ENCODE measurements at regions not wholly inside any gene's neighbourhood (a gene's known extent, or its start where the extent isn't known, plus 50 kb on each side); places are given as distances from the start of the nearest gene placed in this dataset.

DNA sequence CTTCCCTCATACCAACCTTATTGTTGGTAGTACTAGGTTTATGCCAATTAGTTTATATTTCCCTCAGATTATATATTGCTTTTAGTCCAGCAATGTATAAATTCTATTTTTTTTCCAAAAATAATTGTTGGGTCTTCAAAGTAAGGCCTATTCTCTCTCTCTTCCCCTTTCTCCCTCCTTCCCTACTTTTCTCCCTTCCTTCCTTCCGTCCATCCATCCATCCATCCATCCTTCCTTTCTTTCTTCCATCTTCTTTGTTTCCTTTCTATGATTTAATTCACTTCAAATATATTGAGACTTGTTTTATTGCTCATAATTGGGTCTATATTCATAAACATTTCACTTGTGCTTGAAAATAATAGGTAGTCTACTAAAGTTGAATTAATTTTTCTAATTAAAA lies 1259.2 kb downstream of the FSCB start:
- no peak overlapping the region for H3K4me3 ChIP-seq (replicated peaks in 1 of 2; ENCODE audit: low read depth in 2 of 2, low read length in 2 of 2)
- TF ChIP-seq, protein P1, sequence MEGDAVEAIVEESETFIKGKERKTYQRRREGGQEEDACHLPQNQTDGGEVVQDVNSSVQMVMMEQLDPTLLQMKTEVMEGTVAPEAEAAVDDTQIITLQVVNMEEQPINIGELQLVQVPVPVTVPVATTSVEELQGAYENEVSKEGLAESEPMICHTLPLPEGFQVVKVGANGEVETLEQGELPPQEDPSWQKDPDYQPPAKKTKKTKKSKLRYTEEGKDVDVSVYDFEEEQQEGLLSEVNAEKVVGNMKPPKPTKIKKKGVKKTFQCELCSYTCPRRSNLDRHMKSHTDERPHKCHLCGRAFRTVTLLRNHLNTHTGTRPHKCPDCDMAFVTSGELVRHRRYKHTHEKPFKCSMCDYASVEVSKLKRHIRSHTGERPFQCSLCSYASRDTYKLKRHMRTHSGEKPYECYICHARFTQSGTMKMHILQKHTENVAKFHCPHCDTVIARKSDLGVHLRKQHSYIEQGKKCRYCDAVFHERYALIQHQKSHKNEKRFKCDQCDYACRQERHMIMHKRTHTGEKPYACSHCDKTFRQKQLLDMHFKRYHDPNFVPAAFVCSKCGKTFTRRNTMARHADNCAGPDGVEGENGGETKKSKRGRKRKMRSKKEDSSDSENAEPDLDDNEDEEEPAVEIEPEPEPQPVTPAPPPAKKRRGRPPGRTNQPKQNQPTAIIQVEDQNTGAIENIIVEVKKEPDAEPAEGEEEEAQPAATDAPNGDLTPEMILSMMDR (IDR thresholded peaks at IDR 0.05; ENCODE audit: low read depth, low read length), result no peak
- no peak for DNase-seq (ENCODE audit: low read depth in 2 of 2)

DNA sequence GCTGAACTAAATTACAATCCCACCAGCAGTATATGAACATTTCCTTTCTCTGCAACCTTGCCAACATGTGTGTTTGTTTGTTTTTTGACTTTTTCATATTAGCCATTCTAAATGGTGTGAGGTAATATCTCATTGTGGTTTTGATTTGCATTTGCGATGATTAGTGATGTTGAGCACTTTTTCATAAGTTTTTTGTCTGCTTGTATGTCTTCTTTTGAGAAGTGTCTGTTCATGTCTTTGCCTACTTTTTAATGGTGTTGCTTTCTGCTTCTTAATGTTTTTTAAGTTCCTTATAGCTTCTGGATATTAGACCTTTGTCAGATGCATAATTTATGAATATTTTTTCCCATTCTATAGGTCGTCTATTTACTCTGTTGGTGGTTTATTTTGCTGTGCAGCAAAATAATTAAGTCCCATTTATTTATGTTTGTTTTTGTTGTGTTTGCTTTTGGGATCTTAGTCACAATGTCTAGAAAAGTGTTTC lies 1262.9 kb downstream of the FSCB start:
- no peak for DNase-seq (ENCODE audit: low read depth in 2 of 2)
- TF ChIP-seq, protein P1 (IDR thresholded peaks at IDR 0.05; ENCODE audit: low read depth, low read length), result no peak
- H3K4me3 ChIP-seq (replicated peaks in 1 of 2; ENCODE audit: low read depth in 2 of 2, low read length in 2 of 2), result no peak overlapping the region

DNA sequence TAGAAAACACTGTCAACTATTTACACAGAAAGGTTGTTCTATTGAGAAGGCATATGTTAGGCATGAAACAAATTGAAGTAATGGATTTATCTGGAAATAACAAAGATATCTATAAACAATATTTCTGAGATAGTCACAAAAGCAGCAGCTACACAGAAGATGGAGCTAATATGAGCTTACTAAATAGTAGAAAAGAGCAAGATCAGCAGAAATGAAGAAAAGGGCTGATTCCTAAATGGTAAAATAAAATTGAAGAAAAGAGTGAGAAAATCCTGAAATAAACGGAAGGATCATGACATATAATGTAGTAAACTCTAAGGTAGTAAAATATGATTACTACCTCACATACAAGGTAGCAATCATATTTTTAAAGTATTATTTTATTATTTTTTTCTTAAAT lies 1263.9 kb downstream of the FSCB start:
- H3K4me3 ChIP-seq (replicated peaks in 1 of 2; ENCODE audit: low read depth in 2 of 2, low read length in 2 of 2), result no peak overlapping the region
- TF ChIP-seq, protein P1 (IDR thresholded peaks at IDR 0.05; ENCODE audit: low read depth, low read length), result no peak
- DNase-seq (ENCODE audit: low read depth in 2 of 2), result no peak

DNA sequence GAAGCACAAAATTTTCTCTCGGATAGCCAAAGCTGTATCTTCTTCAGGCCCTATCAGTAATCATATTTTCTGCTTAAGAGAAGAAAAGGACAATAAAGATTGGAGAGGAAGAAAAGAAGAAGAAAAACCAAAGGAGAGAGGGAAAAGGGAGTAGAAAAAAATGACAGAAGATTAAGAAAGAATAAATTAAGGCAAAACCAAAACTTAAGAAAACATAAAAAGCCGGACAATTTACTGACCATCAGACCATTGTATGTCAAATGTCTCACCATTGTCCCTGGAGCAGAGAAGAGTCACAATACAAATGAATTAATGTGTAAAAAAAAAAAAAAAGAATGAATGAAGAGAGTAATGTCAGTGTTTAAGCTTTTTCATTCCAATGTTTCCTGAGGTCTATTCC lies 1274.8 kb downstream of the FSCB start:
- no peak overlapping the region for H3K4me3 ChIP-seq (replicated peaks in 1 of 2; ENCODE audit: low read depth in 2 of 2, low read length in 2 of 2)
- TF ChIP-seq, protein P1 (IDR thresholded peaks at IDR 0.05; ENCODE audit: low read depth, low read length), result no peak
- no peak for DNase-seq (ENCODE audit: low read depth in 2 of 2)

DNA sequence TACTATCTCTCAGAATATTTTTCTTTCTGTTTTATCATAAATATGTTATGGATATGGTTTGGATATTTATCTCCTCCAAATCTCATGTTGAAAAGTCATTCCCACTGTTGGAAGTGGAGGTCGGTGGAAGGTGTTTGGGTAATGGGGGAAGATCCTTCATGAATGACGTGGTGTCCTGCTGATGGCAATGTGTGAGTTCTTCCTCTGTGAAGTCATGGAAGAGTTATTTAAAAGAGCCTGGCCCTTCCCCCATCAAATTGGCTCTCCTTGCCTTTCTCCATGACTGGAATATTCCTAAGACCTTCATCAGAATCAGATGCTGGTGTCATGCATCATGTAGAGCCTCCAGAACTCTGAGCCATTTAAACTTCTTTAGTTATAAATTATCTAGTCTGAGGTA lies 1291.6 kb downstream of the FSCB start:
- TF ChIP-seq, protein P1 (IDR thresholded peaks at IDR 0.05; ENCODE audit: low read depth, low read length), result no peak
- DNase-seq (ENCODE audit: low read depth in 2 of 2), result no peak
- H3K4me3 ChIP-seq (replicated peaks in 1 of 2; ENCODE audit: low read depth in 2 of 2, low read length in 2 of 2), result no peak overlapping the region

DNA sequence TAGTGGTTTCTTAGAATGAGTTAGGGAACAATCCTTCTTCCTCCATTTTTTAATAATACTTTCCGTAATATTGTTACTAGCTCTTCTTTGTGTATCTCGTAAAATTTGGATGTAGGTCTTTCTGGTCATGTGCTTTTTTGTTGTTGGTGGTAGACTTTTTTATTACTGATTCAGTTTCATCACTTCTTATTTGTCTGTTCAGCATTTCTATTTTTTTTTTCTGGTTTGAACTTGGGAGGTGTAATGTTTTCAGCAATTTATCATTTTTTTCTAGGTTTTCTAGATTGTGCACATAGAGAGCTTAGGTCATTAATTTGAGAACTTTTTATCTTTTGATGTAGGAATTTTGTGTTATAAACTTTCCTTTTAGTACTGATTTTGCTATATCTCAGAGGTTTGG lies 1299.9 kb downstream of the FSCB start:
- TF ChIP-seq, protein P1 (IDR thresholded peaks at IDR 0.05; ENCODE audit: low read depth, low read length), result no peak
- H3K4me3 ChIP-seq (replicated peaks in 1 of 2; ENCODE audit: low read depth in 2 of 2, low read length in 2 of 2), result no peak overlapping the region
- no peak for DNase-seq (ENCODE audit: low read depth in 2 of 2)

DNA sequence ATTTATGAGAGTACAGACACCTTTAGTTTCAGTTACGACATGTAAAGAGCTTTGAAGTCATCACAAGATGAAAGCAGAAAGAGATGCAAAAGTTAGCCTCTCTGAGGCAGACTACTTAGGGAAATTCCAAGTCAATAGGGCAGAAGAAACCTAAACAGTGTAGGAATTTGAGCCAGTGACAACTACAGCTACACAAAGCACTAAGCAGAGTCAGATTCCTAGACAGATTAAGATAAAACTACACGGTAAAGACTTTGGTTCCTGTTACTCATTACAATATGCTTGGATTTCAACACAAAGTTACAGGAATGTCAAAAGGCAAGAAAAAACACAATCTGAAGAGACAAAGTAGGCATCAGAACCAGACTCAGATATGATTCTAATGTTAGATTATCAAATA lies 1302.3 kb downstream of the FSCB start:
- no peak overlapping the region for H3K4me3 ChIP-seq (replicated peaks in 1 of 2; ENCODE audit: low read depth in 2 of 2, low read length in 2 of 2)
- no peak for DNase-seq (ENCODE audit: low read depth in 2 of 2)
- TF ChIP-seq, protein P1 (IDR thresholded peaks at IDR 0.05; ENCODE audit: low read depth, low read length), result no peak
